Activated CD8-positive, alpha-beta T cell treated with anti-CD3 and anti-CD28 coated beads, Interleukin-2, amount 10 ng/mL, durations not matched to agents 7 days and 5 days (primary cell): ENCODE measurements at regions not wholly inside any gene's neighbourhood (a gene's known extent, or its start where the extent isn't known, plus 50 kb on each side); places are given as distances from the start of the nearest gene placed in this dataset.

Experiments
- ATAC-seq: fragments of 150-1000 bp; cut with Tn5 transposase; one replicate; pipeline ENCODE4 v1.10.0; 2021; ENCODE audit warnings: moderate library complexity
- CTCF ChIA-PET: fragments of 350-600 bp; sonication (Branson Sonifier 250); formaldehyde crosslinking; loops from one replicate; lab custom pipeline; 2021; ENCODE audit warnings: antibody characterized with exemption; lab: Charles Lee
- POLR2A ChIA-PET: fragments of 350-600 bp; sonication (Branson Sonifier 250); formaldehyde crosslinking; loops from one replicate; lab custom pipeline; 2021; ENCODE audit warnings: antibody characterized with exemption; lab: Charles Lee
- DNase-seq: peaks from one replicate; pipeline ENCODE4 v3.0.0-alpha.2; 2020
- H3K27ac Mint-ChIP-seq: one replicate; pipeline ENCODE4 v1.8.0; 2021; ENCODE audit warnings: mild to moderate bottlenecking, mixed read lengths
- H3K27me3 Mint-ChIP-seq: one replicate; pipeline ENCODE4 v1.8.0; 2021; ENCODE audit warnings: low read depth, mixed read lengths
- H3K36me3 Mint-ChIP-seq: one replicate; pipeline ENCODE4 v1.8.0; 2021; ENCODE audit warnings: low read depth, mixed read lengths
- H3K4me1 Mint-ChIP-seq: one replicate; pipeline ENCODE4 v1.8.0; 2021; ENCODE audit warnings: low read depth, mixed read lengths
- H3K4me3 Mint-ChIP-seq: one replicate; pipeline ENCODE4 v1.8.0; 2021; ENCODE audit warnings: mild to moderate bottlenecking, mixed read lengths
- H3K9me3 Mint-ChIP-seq: one replicate; pipeline ENCODE4 v1.8.0; 2022; ENCODE audit warnings: mixed read lengths; ENCODE audit not compliant: insufficient read depth

GRCh38 chr4:173699841-173700475 lies 169.9 kb upstream of the HAND2 start:
- CTCF ChIA-PET, result no interaction called here
- H3K4me3 Mint-ChIP-seq, result no peak overlapping the region
- ATAC-seq, result no peak

DNA sequence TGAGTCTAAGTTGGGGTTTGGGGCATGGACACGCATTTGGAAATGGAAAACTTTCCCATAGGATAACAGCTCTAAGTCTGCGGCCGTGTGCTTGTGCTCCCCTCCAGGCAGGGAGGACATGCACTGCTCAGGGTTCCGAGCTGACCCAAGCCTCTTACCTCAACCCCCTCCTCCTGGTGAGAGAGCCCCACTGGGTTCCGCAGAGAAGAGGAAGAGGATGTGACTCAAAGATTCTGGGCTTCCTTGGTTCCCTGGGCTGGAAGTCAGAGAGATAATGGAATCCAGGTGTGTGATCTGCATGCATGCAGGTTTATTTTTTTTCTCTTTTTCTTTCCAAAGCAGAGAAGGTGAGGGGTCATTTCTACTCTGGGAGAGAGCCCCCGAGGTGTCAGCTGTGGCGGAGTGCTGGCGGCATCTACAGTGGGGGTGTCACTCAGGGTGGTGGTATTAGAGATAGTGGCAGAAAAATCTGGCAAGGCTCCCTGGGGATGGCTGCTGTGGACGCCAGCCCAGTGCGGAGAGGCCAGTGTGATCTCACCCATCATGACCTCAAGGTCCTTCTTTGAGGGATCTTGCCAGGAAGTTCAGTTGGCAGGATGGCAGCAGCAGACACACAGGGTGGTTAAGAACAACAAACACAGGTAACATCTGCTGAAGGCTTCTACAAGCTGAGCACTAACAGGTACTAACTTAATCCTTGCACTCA lies 168.7 kb upstream of the HAND2 start:
- H3K36me3 Mint-ChIP-seq, result no peaks in the 10 kb centered on the region
- H3K9me3 Mint-ChIP-seq, result no peaks in the 10 kb centered on the region
- H3K27ac Mint-ChIP-seq, result no peak overlapping the region
- ATAC-seq (no peak), DNase-seq (no peak)
- H3K4me3 Mint-ChIP-seq, result no peak overlapping the region
- no peaks in the 10 kb centered on the region for H3K27me3 Mint-ChIP-seq
- ChIA-PET POLR2A (no interaction called here), CTCF (no interaction called here)
- no peaks in the 10 kb centered on the region for H3K4me1 Mint-ChIP-seq

More at GRCh38 chr4:173699841-173700475, 169.9 kb upstream of the HAND2 start:
- Mint-ChIP-seq H3K36me3 (no peaks in the 10 kb centered on the region), H3K4me1 (no peaks in the 10 kb centered on the region), H3K9me3 (no peaks in the 10 kb centered on the region), H3K27me3 (no peaks in the 10 kb centered on the region), H3K27ac (no peak overlapping the region)
- POLR2A ChIA-PET, result no interaction called here
- DNase-seq, result no peak

DNA sequence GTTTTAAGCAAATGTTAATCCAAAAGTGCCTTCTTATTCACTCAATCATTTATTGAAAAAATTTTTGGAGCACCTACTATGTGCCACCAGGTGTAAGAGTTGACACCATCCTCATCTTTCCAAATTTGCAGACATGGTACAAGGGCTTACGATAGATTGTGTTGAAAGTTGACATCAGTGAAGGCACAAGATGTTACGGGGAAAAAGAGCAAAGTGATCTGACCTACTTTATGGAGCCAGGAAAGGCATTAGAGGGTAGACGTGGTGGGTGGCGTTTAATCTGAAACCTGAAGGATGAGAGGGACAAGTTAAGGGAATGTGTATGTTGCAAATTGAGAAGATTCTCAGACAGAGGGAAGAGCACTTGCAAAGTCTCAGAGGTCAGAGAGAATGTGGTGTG lies 167.8 kb upstream of the HAND2 start:
- POLR2A ChIA-PET, result no interaction called here
- Mint-ChIP-seq H3K27ac (no peak overlapping the region), H3K9me3 (no peaks in the 10 kb centered on the region), H3K27me3 (no peaks in the 10 kb centered on the region), H3K4me3 (no peak overlapping the region), H3K36me3 (no peaks in the 10 kb centered on the region), H3K4me1 (no peaks in the 10 kb centered on the region)
- CTCF ChIA-PET, result no interaction called here
- DNase-seq (no peak), ATAC-seq (no peak)

GRCh38 chr4:173696551-173696950 lies 166.5 kb upstream of the HAND2 start:
- DNase-seq, result no peak
- no peaks in the 10 kb centered on the region for H3K27me3 Mint-ChIP-seq
- H3K4me1 Mint-ChIP-seq, result no peaks in the 10 kb centered on the region
- no peaks in the 10 kb centered on the region for H3K9me3 Mint-ChIP-seq
- no peak for ATAC-seq
- no peak overlapping the region for H3K4me3 Mint-ChIP-seq
- ChIA-PET CTCF (no interaction called here), POLR2A (no interaction called here)
- H3K36me3 Mint-ChIP-seq, result no peaks in the 10 kb centered on the region
- no peak overlapping the region for H3K27ac Mint-ChIP-seq

GRCh38 chr4:173696011-173696410 lies 166.0 kb upstream of the HAND2 start:
- H3K4me1 Mint-ChIP-seq, result no peaks in the 10 kb centered on the region
- H3K27me3 Mint-ChIP-seq, result no peaks in the 10 kb centered on the region
- no peak overlapping the region for H3K27ac Mint-ChIP-seq
- ATAC-seq (no peak), DNase-seq (no peak)
- ChIA-PET CTCF (no interaction called here), POLR2A (no interaction called here)
- no peaks in the 10 kb centered on the region for H3K9me3 Mint-ChIP-seq
- H3K4me3 Mint-ChIP-seq, result no peak overlapping the region
- H3K36me3 Mint-ChIP-seq, result no peaks in the 10 kb centered on the region

DNA sequence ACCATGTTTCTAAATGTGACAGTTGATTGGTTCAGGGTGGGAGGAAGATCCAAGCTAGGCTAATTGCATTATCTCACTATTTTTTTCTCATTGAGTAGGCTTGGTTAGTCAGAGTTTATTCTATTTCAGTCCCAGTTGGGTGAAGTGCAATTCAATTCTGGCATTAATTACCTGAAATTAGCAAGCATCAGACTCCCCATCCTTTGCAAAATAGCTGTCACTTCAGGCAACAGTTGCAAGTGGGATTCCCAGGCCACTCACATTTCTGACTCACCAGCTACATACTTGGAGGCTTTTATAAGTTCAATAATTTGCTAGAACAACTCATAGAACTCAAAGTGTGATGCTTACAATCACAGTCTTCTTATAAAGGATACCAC lies 155.8 kb upstream of the HAND2 start:
- Mint-ChIP-seq H3K27ac (no peak overlapping the region), H3K27me3 (no peaks in the 10 kb centered on the region), H3K4me3 (no peak overlapping the region), H3K4me1 (no peaks in the 10 kb centered on the region), H3K36me3 (no peaks in the 10 kb centered on the region), H3K9me3 (no peaks in the 10 kb centered on the region)
- DNase-seq (no peak), ATAC-seq (no peak)
- ChIA-PET CTCF (no interaction called here), POLR2A (no interaction called here)

DNA sequence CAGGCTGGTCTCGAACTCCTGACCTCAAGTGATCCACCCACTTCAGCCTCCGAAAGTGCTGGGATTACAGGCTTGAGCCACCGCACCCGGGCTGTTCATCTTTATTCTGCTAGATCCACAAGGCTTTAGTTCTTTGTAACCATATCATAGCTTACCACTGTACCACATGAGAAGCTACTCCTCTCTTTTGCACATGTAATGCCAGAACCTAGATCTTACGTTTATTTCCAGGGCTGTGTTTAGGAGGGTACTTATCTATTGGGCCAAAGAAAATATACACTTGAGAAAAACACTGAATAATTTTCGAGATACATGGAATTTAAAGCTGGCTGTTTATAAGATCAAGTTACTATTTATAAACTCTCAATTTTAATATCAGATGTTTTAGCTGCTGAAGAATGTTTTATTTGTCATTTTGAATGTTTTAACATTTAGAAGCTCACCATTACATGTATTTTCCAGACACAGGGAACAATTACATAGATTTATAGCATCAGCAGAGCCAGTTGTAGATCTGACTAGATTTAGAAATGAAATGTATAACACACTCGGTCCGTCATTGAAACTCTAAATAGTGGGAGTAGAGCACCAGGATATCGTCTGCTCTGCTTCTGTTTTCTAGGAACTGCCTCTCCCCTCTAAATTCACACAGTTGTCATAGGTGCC lies 155.3 kb upstream of the HAND2 start:
- no peaks in the 10 kb centered on the region for H3K36me3 Mint-ChIP-seq
- DNase-seq (no peak), ATAC-seq (no peak)
- no peaks in the 10 kb centered on the region for H3K27me3 Mint-ChIP-seq
- no peak overlapping the region for H3K4me3 Mint-ChIP-seq
- H3K27ac Mint-ChIP-seq, result no peak overlapping the region
- ChIA-PET POLR2A (no interaction called here), CTCF (no interaction called here)
- no peaks in the 10 kb centered on the region for H3K4me1 Mint-ChIP-seq
- no peaks in the 10 kb centered on the region for H3K9me3 Mint-ChIP-seq

DNA sequence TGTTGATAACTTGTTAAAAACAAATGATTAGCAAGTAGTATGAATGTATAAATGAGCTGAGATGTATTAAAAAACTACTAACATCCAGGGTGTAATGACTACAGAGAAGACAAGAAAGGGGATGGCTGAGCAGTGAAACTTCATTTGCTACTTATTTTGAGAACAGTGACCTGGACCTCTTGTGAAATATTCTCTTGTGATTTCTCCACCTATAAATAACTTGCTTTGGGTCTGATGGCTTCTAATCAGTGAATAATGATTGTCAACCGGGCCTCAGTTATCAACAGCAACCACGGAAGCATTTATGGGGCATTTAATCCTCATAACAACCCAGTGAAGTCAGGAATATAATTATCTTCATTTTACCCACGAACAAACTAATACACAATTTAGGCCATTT lies 154.2 kb upstream of the HAND2 start:
- no peak for DNase-seq
- CTCF ChIA-PET, result no interaction called here
- Mint-ChIP-seq H3K4me1 (no peaks in the 10 kb centered on the region), H3K27ac (no peak overlapping the region), H3K27me3 (no peaks in the 10 kb centered on the region), H3K4me3 (no peak overlapping the region), H3K36me3 (no peaks in the 10 kb centered on the region), H3K9me3 (no peaks in the 10 kb centered on the region)
- ATAC-seq, result no peak
- POLR2A ChIA-PET, result no interaction called here

DNA sequence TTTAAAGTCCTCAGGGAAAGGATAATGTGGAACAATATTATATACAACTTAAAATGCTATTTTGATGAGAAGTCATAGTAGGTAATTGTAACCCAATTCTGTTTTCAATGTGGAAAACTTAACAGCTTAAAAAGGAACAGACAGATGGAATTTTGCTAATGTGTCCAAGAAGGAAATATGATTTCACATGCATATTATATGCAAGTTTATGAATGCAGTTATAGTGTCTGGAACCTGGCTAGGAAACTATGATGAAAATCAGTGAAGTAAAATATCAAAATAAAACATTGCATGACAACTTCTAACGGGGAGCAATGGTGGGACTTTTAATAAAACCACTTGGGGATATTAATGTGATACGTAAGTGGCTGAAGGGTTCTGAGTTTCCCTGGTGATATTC lies 152.6 kb upstream of the HAND2 start:
- no peaks in the 10 kb centered on the region for H3K36me3 Mint-ChIP-seq
- ChIA-PET POLR2A (no interaction called here), CTCF (no interaction called here)
- H3K9me3 Mint-ChIP-seq, result no peaks in the 10 kb centered on the region
- no peak overlapping the region for H3K4me3 Mint-ChIP-seq
- ATAC-seq (no peak), DNase-seq (no peak)
- no peaks in the 10 kb centered on the region for H3K4me1 Mint-ChIP-seq
- no peak overlapping the region for H3K27ac Mint-ChIP-seq
- H3K27me3 Mint-ChIP-seq, result no peaks in the 10 kb centered on the region

DNA sequence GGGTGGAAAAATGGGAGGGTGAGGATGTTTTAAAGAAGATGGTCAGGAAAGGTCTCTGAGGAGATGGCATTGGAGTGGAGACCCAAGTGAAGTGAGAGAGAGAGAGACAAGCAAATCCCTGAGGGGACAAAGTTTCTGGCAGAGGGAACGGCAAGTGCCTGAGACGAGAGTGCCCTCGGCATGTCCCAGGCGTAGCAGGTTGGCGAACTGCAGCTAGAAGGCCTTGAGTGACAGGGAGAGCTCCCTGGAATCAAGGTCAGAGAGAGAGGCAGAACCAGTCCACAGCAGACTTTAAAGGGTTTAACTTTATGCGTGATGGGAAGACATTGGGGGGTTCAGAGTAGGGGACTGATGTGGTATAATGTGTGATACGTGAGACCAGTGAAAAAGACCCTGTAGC lies 150.2 kb upstream of the HAND2 start:
- Mint-ChIP-seq H3K9me3 (no peaks in the 10 kb centered on the region), H3K27ac (no peak overlapping the region), H3K4me3 (no peak overlapping the region), H3K4me1 (no peaks in the 10 kb centered on the region), H3K36me3 (no peaks in the 10 kb centered on the region), H3K27me3 (no peaks in the 10 kb centered on the region)
- ATAC-seq (no peak), DNase-seq (no peak)
- ChIA-PET POLR2A (no interaction called here), CTCF (no interaction called here)

GRCh38 chr4:173675446-173675845 lies 145.4 kb upstream of the HAND2 start:
- POLR2A ChIA-PET, result no interaction called here
- H3K4me3 Mint-ChIP-seq, result no peak overlapping the region
- DNase-seq (no peak), ATAC-seq (no peak)
- no peaks in the 10 kb centered on the region for H3K9me3 Mint-ChIP-seq
- no peaks in the 10 kb centered on the region for H3K4me1 Mint-ChIP-seq
- no peak overlapping the region for H3K27ac Mint-ChIP-seq
- no peaks in the 10 kb centered on the region for H3K36me3 Mint-ChIP-seq
- no peaks in the 10 kb centered on the region for H3K27me3 Mint-ChIP-seq
- CTCF ChIA-PET, result no interaction called here

DNA sequence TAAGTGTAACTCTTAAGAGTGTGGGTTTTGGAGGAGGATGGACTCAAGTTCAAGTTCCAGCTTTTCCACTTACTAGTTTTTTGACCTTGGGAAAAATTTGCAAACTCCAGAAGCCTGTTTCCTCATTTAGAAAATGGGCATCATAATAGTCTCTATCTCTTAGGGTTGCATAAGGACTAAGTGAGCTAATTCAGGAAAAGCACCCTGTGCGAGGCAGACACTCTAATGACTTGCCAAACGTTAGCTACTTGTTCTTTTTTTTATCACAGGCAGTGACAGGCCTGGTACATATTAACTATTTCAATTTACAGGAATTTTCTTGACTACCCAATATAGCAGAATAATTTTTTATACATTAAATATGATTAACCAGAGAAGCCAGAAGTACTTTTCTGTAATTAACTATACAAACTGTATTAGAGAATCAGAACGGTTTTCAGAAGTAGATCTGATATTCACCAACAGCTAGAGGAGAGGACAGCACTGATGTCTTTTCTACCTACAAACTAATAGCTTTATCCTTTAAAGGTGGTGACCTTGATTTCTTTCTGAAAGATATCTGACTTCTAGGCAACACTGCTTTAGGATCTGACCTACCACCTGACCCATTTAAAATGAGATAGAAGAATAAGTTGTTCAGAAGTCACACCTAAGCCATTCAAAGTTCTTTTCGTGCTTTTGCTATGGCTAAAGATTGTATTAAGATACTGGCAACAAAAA lies 139.6 kb upstream of the HAND2 start:
- H3K27me3 Mint-ChIP-seq, result no peaks in the 10 kb centered on the region
- no peak overlapping the region for H3K27ac Mint-ChIP-seq
- H3K4me3 Mint-ChIP-seq, result no peak overlapping the region
- H3K36me3 Mint-ChIP-seq, result no peaks in the 10 kb centered on the region
- no peak for DNase-seq
- ChIA-PET CTCF (no interaction called here), POLR2A (no interaction called here)
- ATAC-seq, result no peak
- H3K9me3 Mint-ChIP-seq, result no peaks in the 10 kb centered on the region
- H3K4me1 Mint-ChIP-seq, result no peaks in the 10 kb centered on the region
